Central memory CD8-positive, alpha-beta T cell (primary cell): ENCODE measurements at regions not wholly inside any gene's neighbourhood (a gene's known extent, or its start where the extent isn't known, plus 50 kb on each side); places are given as distances from the start of the nearest gene placed in this dataset.
"Not testable (repeated sequence)": the region's sequence is repeated elsewhere in the genome, so short reads cannot be mapped to it uniquely, and the experiment has no call there.

ENCODE experiments used
- ATAC-seq: fragments of 150-1000 bp; cut with Tn5 transposase; replicated peaks from 2 replicates; pipeline ENCODE4 v1.10.0; 2022; ENCODE audit warnings: mild to moderate bottlenecking, moderate FRiP score, moderate number of reproducible peaks; ENCODE audit not compliant: poor library complexity, severe bottlenecking; ENCODE audit errors: extremely low read depth
- DNase-seq, 2 donors: peaks; one replicate each; pipeline ENCODE4 v3.0.0; 2021; ENCODE audit warnings: low spot score in 2 of 2
- H3K27ac Mint-ChIP-seq: one replicate; pipeline ENCODE4 v1.8.0; 2022; ENCODE audit warnings: low read depth, mild to moderate bottlenecking, moderate library complexity, mixed read lengths
- H3K27me3 Mint-ChIP-seq: one replicate; pipeline ENCODE4 v1.8.0; 2022; ENCODE audit warnings: mixed read lengths
- H3K36me3 Mint-ChIP-seq: one replicate; pipeline ENCODE4 v1.8.0; 2022; ENCODE audit warnings: mild to moderate bottlenecking, moderate library complexity, mixed read lengths; ENCODE audit not compliant: insufficient read depth
- H3K4me1 Mint-ChIP-seq: one replicate; pipeline ENCODE4 v1.8.0; 2022; ENCODE audit warnings: mixed read lengths
- H3K4me3 Mint-ChIP-seq: one replicate; pipeline ENCODE4 v1.8.0; 2022; ENCODE audit warnings: mild to moderate bottlenecking, moderate library complexity, mixed read lengths
- H3K9me3 Mint-ChIP-seq: one replicate; pipeline ENCODE4 v1.8.0; 2022; ENCODE audit warnings: mixed read lengths

DNA sequence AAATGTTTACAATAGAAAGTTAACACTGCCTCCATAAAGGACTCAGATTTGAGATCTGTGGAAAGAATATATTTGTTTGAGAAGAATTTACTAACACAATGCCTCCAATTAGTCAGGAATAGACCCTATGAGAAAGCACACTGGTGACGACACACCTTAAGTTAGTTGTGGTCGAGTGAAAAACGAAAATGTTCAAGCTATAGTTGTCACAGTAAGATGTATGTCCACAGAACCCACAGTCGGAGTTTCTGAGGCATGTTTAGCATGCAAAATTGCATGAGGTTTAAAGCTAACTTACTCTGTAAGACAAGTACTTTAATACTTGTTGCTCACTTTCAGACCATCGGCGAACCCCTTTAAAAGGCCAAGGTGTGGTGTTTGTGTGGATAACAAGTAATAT, 69.9 kb upstream of the SIPA1L2 start:
- DNase-seq: no peak
- no peaks in the 10 kb centered on the region for H3K9me3 Mint-ChIP-seq
- no peak overlapping the region for H3K27ac Mint-ChIP-seq
- H3K4me1 Mint-ChIP-seq: no peaks in the 10 kb centered on the region
- ATAC-seq: no peak
- H3K4me3 Mint-ChIP-seq: no peak overlapping the region
- no peaks in the 10 kb centered on the region for H3K36me3 Mint-ChIP-seq
- H3K27me3 Mint-ChIP-seq: peaks cover 49% of the 10 kb centered on the region

DNA sequence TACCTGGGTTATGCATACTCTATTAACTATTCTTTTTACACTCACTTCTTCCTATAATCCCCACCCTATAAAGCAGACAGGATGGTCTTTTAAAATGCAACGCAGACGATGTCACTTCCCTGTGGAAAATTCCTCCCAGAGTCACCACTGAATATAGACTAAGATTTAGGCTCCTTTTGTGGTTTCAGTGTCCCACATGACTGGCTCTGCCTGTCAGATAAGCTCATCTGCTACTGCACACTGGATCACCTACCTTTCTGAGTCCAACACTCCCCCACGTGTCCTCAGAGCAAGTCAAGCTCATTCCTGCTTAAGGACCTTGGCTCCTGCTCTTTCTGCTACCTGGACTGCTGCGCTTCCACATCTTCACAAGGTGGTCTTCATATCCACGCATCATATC, 73.0 kb upstream of the SIPA1L2 start:
- Mint-ChIP-seq H3K9me3 (no peaks in the 10 kb centered on the region), H3K27me3 (peaks cover 34% of the 10 kb centered on the region), H3K36me3 (no peaks in the 10 kb centered on the region), H3K4me1 (no peaks in the 10 kb centered on the region), H3K27ac (no peak overlapping the region), H3K4me3 (no peak overlapping the region)
- no peak for ATAC-seq
- DNase-seq: no peak

GRCh38 chr1:232704256-232704655, 74.3 kb upstream of the SIPA1L2 start:
- H3K4me1 Mint-ChIP-seq: no peaks in the 10 kb centered on the region
- H3K27me3 Mint-ChIP-seq: peaks cover 34% of the 10 kb centered on the region
- DNase-seq (no peak), ATAC-seq (no peak)
- H3K36me3 Mint-ChIP-seq: no peaks in the 10 kb centered on the region
- no peaks in the 10 kb centered on the region for H3K9me3 Mint-ChIP-seq
- no peak overlapping the region for H3K27ac Mint-ChIP-seq
- H3K4me3 Mint-ChIP-seq: no peak overlapping the region

GRCh38 chr1:232704694-232705680, 75.1 kb upstream of the SIPA1L2 start:
- no peaks in the 10 kb centered on the region for H3K36me3 Mint-ChIP-seq
- ATAC-seq (no peak), DNase-seq (no peak)
- H3K27ac Mint-ChIP-seq: no peak overlapping the region
- H3K9me3 Mint-ChIP-seq: no peaks in the 10 kb centered on the region
- H3K4me3 Mint-ChIP-seq: no peak overlapping the region
- peaks cover 34% of the 10 kb centered on the region for H3K27me3 Mint-ChIP-seq
- H3K4me1 Mint-ChIP-seq: no peaks in the 10 kb centered on the region

- no peak for ATAC-seq
- H3K27ac Mint-ChIP-seq: no peak overlapping the region
- DNase-seq: no peak
- peaks cover 37% of the 10 kb centered on the region for H3K27me3 Mint-ChIP-seq
- no peak overlapping the region for H3K4me3 Mint-ChIP-seq
- no peaks in the 10 kb centered on the region for H3K4me1 Mint-ChIP-seq
- no peaks in the 10 kb centered on the region for H3K9me3 Mint-ChIP-seq
- no peaks in the 10 kb centered on the region for H3K36me3 Mint-ChIP-seq
These were observed 76.1 kb upstream of the SIPA1L2 start for GRCh38 chr1:232705815-232706575.

GRCh38 chr1:232707142-232707541, 77.2 kb upstream of the SIPA1L2 start:
- no peaks in the 10 kb centered on the region for H3K4me1 Mint-ChIP-seq
- H3K4me3 Mint-ChIP-seq: no peak overlapping the region

DNA sequence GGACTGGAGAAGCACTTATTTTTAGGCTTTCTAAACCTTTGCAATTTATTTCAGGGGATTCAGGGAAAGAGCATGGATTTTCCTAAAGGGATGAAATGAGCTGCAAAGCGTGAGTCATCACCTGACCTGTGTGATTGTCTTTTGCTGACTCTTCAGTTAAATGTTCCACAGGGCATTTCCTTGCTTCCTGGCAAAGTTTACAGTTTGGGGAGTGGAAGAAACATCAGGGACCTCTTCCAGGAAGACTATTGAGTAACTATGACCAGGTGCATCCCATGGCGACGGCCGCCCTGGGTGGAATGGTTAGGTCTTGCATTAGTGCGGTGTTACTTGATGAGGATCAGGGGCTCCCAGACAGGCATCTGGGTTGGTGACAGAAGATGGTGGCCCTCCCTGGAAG, 79.5 kb upstream of the SIPA1L2 start:
- ATAC-seq: no peak
- Mint-ChIP-seq H3K9me3 (peaks cover 10% of the 10 kb centered on the region), H3K27me3 (peaks cover 44% of the 10 kb centered on the region)

More at GRCh38 chr1:232707142-232707541, 77.2 kb upstream of the SIPA1L2 start:
- Mint-ChIP-seq H3K36me3 (no peaks in the 10 kb centered on the region), H3K27me3 (peaks cover 40% of the 10 kb centered on the region), H3K9me3 (no peaks in the 10 kb centered on the region), H3K27ac (no peak overlapping the region)
- ATAC-seq: no peak
- no peak for DNase-seq

DNA sequence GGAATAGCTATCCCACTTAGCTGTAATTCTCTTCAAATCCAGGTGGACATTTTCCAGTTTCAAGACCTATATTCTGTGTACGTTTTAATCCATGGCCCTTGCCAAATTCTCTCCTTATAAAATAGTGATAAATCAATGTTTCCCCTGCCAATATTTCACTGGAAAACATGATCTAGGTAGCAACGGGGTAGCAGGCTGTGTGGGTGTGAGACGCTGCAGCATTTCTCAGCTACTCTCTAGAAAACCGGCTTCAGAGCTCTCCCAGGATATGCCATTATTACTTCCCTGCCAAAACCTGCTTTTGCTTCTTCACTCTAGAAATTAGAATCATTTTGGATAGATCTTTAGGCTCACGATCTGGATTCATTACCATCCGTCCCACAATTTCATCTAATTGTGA, 82.1 kb upstream of the SIPA1L2 start:
- DNase-seq: no peak
- Mint-ChIP-seq H3K4me1 (no peaks in the 10 kb centered on the region), H3K27me3 (peaks cover 45% of the 10 kb centered on the region), H3K36me3 (no peaks in the 10 kb centered on the region), H3K4me3 (no peak overlapping the region), H3K27ac (no peak overlapping the region), H3K9me3 (peaks cover 10% of the 10 kb centered on the region)
- no peak for ATAC-seq

More for the DNA sequence above, 79.5 kb upstream of the SIPA1L2 start:
- Mint-ChIP-seq H3K4me1 (no peaks in the 10 kb centered on the region), H3K36me3 (no peaks in the 10 kb centered on the region), H3K4me3 (no peak overlapping the region), H3K27ac (no peak overlapping the region)
- no peak for DNase-seq

GRCh38 chr1:232713785-232714184, 83.9 kb upstream of the SIPA1L2 start:
- DNase-seq (no peak), ATAC-seq (no peak)
- Mint-ChIP-seq H3K9me3 (peaks cover 10% of the 10 kb centered on the region), H3K4me3 (no peak overlapping the region), H3K4me1 (peaks cover 4% of the 10 kb centered on the region), H3K27ac (no peak overlapping the region), H3K36me3 (no peaks in the 10 kb centered on the region), H3K27me3 (peaks cover 63% of the 10 kb centered on the region)

DNA sequence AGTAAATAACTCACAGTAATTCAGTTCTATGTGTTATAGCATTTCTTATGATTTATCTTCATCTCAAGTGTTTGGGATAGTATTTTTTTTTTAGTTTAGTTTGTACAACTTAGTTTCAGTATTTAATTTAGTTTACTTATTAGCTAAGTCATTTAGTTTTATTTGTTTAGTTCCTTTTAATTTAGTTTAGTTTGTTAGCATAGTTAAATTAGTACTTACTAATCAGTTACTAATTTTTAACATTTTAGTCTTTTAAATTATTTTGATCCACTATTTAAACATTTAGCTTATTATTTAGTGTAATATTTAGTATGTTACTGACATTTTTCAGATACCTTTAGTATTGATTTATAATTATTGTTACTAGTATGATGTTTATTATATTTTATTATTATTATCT, 85.2 kb upstream of the SIPA1L2 start:
- DNase-seq (no peak), ATAC-seq (no peak)
- Mint-ChIP-seq H3K4me1 (peaks cover 4% of the 10 kb centered on the region), H3K27ac (no peak overlapping the region), H3K27me3 (peaks cover 74% of the 10 kb centered on the region), H3K4me3 (no peak overlapping the region), H3K36me3 (no peaks in the 10 kb centered on the region), H3K9me3 (peaks cover 13% of the 10 kb centered on the region)

DNA sequence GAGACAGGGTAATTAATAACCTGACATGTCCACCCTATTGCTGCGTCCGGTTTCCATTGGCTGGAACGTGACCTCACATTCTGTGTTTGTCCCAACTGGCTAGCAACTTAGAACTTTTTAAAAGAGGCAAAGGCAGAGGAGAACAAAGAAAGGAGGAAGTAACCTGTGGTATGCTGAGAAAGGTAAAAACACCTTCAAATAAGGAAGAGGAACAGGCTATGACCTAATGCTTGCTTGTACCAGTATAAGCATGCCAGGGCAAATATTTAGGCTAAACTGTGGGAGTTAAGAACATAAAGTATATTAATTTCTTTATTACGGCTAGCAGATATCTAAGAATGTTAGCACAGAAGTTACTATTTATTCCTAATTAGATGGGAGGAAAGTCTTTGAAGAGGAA, 87.3 kb upstream of the MAP10 start:
- H3K4me3 Mint-ChIP-seq, H3K4me1 Mint-ChIP-seq, DNase-seq, H3K27ac Mint-ChIP-seq, H3K36me3 Mint-ChIP-seq, ATAC-seq: not testable (repeated sequence)
- Mint-ChIP-seq H3K9me3 (peaks cover 16% of the 10 kb centered on the region), H3K27me3 (peaks cover 67% of the 10 kb centered on the region)

DNA sequence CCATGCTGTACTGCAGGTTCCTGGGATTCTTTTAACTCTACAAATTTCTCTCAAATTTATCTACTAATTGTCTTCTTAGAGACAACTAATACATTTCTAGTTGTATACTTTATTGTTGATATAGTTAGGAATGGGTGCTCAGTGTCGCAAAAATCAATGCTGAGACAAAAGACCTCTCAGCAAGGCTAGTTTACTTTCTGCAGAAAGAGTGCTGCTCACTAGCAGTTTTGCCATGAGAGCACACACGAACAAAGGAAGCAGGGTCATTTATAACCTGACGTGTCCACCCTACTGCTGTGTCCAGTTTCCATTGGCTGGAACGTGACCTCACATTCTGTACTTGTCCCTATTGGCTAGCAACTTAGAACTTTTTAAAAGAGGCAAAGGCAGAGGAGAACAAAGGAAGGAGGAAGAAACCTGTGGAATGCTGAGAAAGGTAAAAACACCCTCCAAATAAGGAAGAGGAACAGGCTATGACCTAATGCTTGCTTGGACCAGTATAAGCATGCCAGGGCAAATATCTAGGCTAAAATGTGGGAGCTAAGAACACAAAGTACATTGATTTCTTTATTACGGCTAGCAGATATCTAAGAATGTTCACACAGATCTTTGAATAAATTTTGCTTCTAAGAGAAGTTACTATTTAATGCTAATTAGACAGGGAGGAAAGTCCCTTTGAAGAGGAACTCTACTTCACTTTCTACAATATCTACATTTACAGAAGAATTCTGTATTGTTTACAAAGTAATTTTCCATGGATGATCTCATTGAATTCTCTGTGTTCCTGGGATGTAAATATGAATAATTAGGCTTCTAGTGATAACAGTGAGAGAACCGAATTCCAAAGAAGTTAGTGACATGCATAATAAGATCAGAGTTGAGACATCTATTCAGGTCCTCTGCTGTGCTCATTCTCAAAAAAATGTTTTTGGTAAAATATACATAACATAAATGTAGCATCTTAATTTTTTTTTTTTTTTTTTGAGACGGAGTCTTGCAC, 86.0 kb upstream of the MAP10 start:
- Mint-ChIP-seq H3K27me3 (peaks cover 65% of the 10 kb centered on the region), H3K27ac (no peak overlapping the region)
- no peak for ATAC-seq

More for the DNA sequence above, 86.0 kb upstream of the MAP10 start:
- no peak overlapping the region for H3K4me3 Mint-ChIP-seq
- no peaks in the 10 kb centered on the region for H3K36me3 Mint-ChIP-seq
- H3K4me1 Mint-ChIP-seq: peaks cover 4% of the 10 kb centered on the region
- DNase-seq: no peak
- H3K9me3 Mint-ChIP-seq: peaks cover 6% of the 10 kb centered on the region
